WTC11 (cell line): ENCODE measurements at regions not wholly inside any gene's neighbourhood (a gene's known extent, or its start where the extent isn't known, plus 50 kb on each side); places are given as distances from the start of the nearest gene placed in this dataset.

Experiments
- CTCF ChIP-seq: fragments of 200-600 bp; IDR thresholded peaks from 2 replicates; pipeline ENCODE4 v1.8.0; 2022; ENCODE audit warnings: antibody characterized with exemption
- ZNF121 ChIP-seq: sonication (generic); formaldehyde crosslinking; IDR thresholded peaks from 2 replicates; pipeline ENCODE4 v1.8.0; 2023; ENCODE audit warnings: missing genetic modification reagents

- TF ChIP-seq ZNF121 (CRISPR knock-in tag) (no peak), CTCF (no peak)
These were observed 177.1 kb upstream of the LCORL start for GRCh38 chr4:18198653-18199052.
